ENCODE measurements at regions not wholly inside any gene's neighbourhood (a gene's known extent, or its start where the extent isn't known, plus 50 kb on each side); places are given as distances from the start of the nearest gene placed in this dataset.
"Not testable (repeated sequence)": the region's sequence is repeated elsewhere in the genome, so short reads cannot be mapped to it uniquely, and the experiment has no call there.

GRCh38 chr13:80824229-80824628, 483.3 kb upstream of the SPRY2 start:
- Mint-ChIP-seq H3K9me3 (peaks cover 26% of the 10 kb centered on the region), H3K27ac (no peak overlapping the region), H3K36me3 (ENCODE audit: low read depth) (no peaks in the 10 kb centered on the region), H3K27me3 (no peaks in the 10 kb centered on the region), H3K4me1 (ENCODE audit: low read depth) (no peaks in the 10 kb centered on the region), H3K4me3 (no peak overlapping the region)

DNA sequence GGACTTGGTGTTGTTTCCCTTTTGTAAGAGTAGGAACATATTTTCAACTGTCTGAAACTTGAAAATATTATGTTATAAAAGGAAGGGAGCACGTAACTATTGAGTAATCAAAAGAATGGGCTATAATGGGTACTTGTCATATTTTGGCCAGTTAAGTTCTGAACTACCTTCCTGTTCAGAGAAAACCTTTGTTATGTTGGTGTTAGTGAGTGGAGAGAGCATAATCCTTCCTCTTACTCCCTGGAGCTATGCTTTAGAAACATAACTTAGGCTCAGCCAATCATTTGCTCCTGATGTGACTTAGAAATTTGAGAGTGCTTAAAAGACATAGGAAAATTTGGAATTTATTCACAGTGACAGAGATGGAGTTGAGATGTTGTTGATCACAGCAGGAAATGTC, 482.5 kb upstream of the SPRY2 start:
- no peaks in the 10 kb centered on the region for H3K4me1 Mint-ChIP-seq (ENCODE audit: low read depth)
- no peak overlapping the region for H3K27ac Mint-ChIP-seq
- no peak overlapping the region for H3K4me3 Mint-ChIP-seq
- peaks cover 24% of the 10 kb centered on the region for H3K9me3 Mint-ChIP-seq
- no peaks in the 10 kb centered on the region for H3K27me3 Mint-ChIP-seq
- H3K36me3 Mint-ChIP-seq (ENCODE audit: low read depth), result no peaks in the 10 kb centered on the region

DNA sequence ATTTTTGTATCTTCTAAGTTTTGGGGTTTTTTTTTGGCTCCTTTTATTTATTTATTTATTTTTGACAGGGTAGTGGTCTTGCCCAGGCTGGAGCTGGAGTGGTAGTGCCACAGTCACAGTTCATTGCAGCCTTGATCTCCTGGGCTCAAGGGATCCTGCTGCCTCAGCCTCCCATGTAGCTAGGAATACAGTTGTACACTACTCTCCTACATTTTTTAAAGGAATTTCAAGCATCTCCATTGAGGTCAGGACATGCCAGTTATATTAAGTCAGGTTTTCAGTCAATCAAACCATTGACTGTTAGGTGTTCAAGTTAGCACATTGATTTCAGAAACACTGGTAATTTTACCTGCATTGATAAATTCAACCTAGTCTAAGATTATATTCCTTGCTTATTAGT, 480.5 kb upstream of the SPRY2 start:
- Mint-ChIP-seq H3K36me3 (ENCODE audit: low read depth) (no peaks in the 10 kb centered on the region), H3K4me3 (no peak overlapping the region), H3K27me3 (no peaks in the 10 kb centered on the region), H3K27ac (no peak overlapping the region), H3K4me1 (ENCODE audit: low read depth) (no peaks in the 10 kb centered on the region), H3K9me3 (peaks cover 9% of the 10 kb centered on the region)

DNA sequence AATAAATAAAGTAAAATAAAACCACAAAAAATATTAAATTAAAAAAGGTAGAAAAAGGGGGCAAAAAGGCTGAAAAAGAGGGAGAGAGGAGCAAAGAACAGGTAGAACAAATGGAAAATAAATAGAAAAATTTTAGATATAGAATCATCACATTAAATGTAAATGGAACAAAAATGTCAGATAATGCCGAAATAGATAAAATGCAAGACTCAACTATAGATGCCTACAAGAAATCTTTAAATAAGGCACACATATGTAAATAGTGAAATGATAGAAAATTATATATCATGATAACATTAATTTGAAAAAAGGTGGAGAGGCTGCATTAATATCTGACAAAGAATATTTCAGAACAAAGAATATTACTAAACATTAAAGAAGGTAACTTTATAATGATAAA, 477.1 kb upstream of the SPRY2 start:
- H3K4me1 Mint-ChIP-seq (ENCODE audit: low read depth), result no peaks in the 10 kb centered on the region
- peaks cover 10% of the 10 kb centered on the region for H3K9me3 Mint-ChIP-seq
- H3K36me3 Mint-ChIP-seq (ENCODE audit: low read depth), result no peaks in the 10 kb centered on the region
- H3K27ac Mint-ChIP-seq, result no peak overlapping the region
- H3K4me3 Mint-ChIP-seq, result no peak overlapping the region
- H3K27me3 Mint-ChIP-seq, result no peaks in the 10 kb centered on the region

GRCh38 chr13:80814541-80814940, 473.6 kb upstream of the SPRY2 start:
- Mint-ChIP-seq H3K27me3 (no peaks in the 10 kb centered on the region), H3K9me3 (peaks cover 10% of the 10 kb centered on the region), H3K4me1 (ENCODE audit: low read depth) (no peaks in the 10 kb centered on the region), H3K36me3 (ENCODE audit: low read depth) (no peaks in the 10 kb centered on the region), H3K27ac (no peak overlapping the region), H3K4me3 (no peak overlapping the region)

DNA sequence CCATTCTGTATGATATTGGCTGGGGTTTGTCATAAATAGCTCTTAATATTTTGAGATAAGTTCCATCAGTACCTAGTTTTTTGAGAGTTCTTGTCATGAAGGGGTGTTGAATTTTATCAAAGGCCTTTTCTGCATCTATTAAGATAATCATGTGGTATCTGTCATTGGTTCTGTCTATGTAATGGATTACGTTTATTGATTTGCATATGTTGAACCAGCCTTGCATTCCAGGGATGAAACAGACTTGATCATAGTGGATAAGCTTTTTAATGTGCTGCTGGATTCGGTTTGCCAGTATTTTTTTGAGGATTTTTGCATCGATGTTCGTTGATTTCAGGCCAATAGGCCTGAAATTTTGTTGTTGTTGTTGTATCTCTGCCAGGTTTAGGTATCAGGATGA, 469.4 kb upstream of the SPRY2 start:
- H3K36me3 Mint-ChIP-seq (ENCODE audit: low read depth); H3K27me3 Mint-ChIP-seq; H3K4me3 Mint-ChIP-seq; H3K27ac Mint-ChIP-seq; H3K9me3 Mint-ChIP-seq; H3K4me1 Mint-ChIP-seq (ENCODE audit: low read depth): not testable (repeated sequence)

DNA sequence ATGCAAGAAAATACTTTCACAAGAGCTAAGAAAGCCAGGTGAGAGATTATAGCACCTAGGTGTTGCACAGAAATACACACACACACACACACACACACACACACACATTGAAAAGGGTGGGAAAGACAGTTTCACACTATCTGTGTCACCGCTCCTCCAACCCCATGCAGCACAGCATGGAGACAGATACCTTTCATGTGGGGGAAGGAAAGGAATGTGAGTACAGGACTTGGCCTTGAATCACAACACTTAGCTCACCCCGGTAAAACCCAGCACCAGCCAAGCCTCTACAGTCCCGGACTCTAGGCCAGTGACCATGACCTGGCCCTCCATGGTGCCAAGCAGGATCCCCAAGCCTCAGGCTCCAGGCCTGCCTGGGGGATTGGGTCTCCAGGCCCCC, 462.0 kb upstream of the SPRY2 start:
- Mint-ChIP-seq H3K27me3 (no peaks in the 10 kb centered on the region), H3K4me3 (no peak overlapping the region), H3K4me1 (ENCODE audit: low read depth) (no peaks in the 10 kb centered on the region), H3K9me3 (no peaks in the 10 kb centered on the region), H3K27ac (no peak overlapping the region), H3K36me3 (ENCODE audit: low read depth) (no peaks in the 10 kb centered on the region)

GRCh38 chr13:80798576-80799133, 457.7 kb upstream of the SPRY2 start:
- Mint-ChIP-seq H3K27ac (no peak overlapping the region), H3K36me3 (ENCODE audit: low read depth) (no peaks in the 10 kb centered on the region), H3K4me1 (ENCODE audit: low read depth) (no peaks in the 10 kb centered on the region), H3K9me3 (peaks cover 3% of the 10 kb centered on the region), H3K4me3 (no peak overlapping the region), H3K27me3 (no peaks in the 10 kb centered on the region)

GRCh38 chr13:80787604-80788003, 446.7 kb upstream of the SPRY2 start:
- Mint-ChIP-seq H3K27ac (no peak overlapping the region), H3K4me1 (ENCODE audit: low read depth) (no peaks in the 10 kb centered on the region), H3K36me3 (ENCODE audit: low read depth) (no peaks in the 10 kb centered on the region), H3K4me3 (no peak overlapping the region), H3K9me3 (peaks cover 3% of the 10 kb centered on the region), H3K27me3 (no peaks in the 10 kb centered on the region)

- peaks cover 3% of the 10 kb centered on the region for H3K9me3 Mint-ChIP-seq
- no peak overlapping the region for H3K4me3 Mint-ChIP-seq
- no peaks in the 10 kb centered on the region for H3K36me3 Mint-ChIP-seq (ENCODE audit: low read depth)
- H3K4me1 Mint-ChIP-seq (ENCODE audit: low read depth), result no peaks in the 10 kb centered on the region
- no peaks in the 10 kb centered on the region for H3K27me3 Mint-ChIP-seq
- no peak overlapping the region for H3K27ac Mint-ChIP-seq
These were observed 443.1 kb upstream of the SPRY2 start for GRCh38 chr13:80783926-80784565.

- H3K4me3 Mint-ChIP-seq, result no peak overlapping the region
- no peak overlapping the region for H3K27ac Mint-ChIP-seq
- H3K9me3 Mint-ChIP-seq, result peaks cover 3% of the 10 kb centered on the region
- no peaks in the 10 kb centered on the region for H3K36me3 Mint-ChIP-seq (ENCODE audit: low read depth)
- H3K27me3 Mint-ChIP-seq, result no peaks in the 10 kb centered on the region
- no peaks in the 10 kb centered on the region for H3K4me1 Mint-ChIP-seq (ENCODE audit: low read depth)
These were observed 441.5 kb upstream of the SPRY2 start for GRCh38 chr13:80782441-80782840.

DNA sequence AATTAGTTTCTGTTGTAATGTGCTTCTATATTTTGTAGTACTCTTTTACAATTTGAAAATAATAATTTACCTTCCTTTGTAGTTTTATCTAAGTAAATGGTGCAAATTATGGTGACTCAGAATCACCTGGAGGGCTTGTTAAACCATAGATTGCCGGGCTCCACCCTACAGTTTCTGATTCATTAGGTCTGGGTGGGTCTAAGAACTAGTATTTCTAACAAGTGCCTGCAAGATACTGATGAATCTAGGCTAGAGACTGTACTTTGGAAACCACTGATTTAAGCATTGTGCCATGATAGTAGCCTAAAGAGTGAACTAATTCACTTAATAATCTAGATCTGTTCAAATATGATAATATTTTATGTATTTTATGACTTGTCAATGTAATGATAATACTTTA, 437.4 kb upstream of the SPRY2 start:
- Mint-ChIP-seq H3K27me3 (no peaks in the 10 kb centered on the region), H3K36me3 (ENCODE audit: low read depth) (no peaks in the 10 kb centered on the region), H3K27ac (no peak overlapping the region), H3K4me3 (no peak overlapping the region), H3K4me1 (ENCODE audit: low read depth) (no peaks in the 10 kb centered on the region), H3K9me3 (no peaks in the 10 kb centered on the region)

- Mint-ChIP-seq H3K27me3 (no peaks in the 10 kb centered on the region), H3K4me3 (no peak overlapping the region)
These were observed 416.8 kb upstream of the SPRY2 start for GRCh38 chr13:80757694-80758093.

DNA sequence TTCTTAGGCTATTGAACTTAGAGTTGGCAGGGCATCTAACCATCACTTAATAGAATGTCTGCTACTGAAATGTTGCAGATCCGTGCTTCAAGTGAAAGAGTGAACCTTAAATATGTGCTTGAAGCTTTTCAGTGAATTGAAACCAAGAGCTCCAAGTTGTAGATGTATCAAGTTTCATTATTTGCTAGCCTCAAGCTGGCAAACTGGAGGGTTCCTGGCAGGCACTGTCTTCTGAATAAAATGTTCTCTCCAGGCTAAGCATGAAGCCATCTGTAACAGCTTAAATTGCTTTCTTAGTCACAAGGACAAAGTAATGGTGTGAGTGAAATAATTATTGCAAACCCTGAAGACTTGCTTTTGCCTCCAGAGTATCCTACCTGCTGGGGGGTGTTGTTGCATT, 415.0 kb upstream of the SPRY2 start:
- Mint-ChIP-seq H3K27me3 (no peaks in the 10 kb centered on the region), H3K27ac (no peak overlapping the region), H3K4me1 (ENCODE audit: low read depth) (no peaks in the 10 kb centered on the region), H3K4me3 (no peak overlapping the region), H3K36me3 (ENCODE audit: low read depth) (no peaks in the 10 kb centered on the region), H3K9me3 (peaks cover 13% of the 10 kb centered on the region)

More at GRCh38 chr13:80757694-80758093, 416.8 kb upstream of the SPRY2 start:
- peaks cover 9% of the 10 kb centered on the region for H3K9me3 Mint-ChIP-seq
- no peak overlapping the region for H3K27ac Mint-ChIP-seq
- no peaks in the 10 kb centered on the region for H3K36me3 Mint-ChIP-seq (ENCODE audit: low read depth)
- H3K4me1 Mint-ChIP-seq (ENCODE audit: low read depth), result no peaks in the 10 kb centered on the region

DNA sequence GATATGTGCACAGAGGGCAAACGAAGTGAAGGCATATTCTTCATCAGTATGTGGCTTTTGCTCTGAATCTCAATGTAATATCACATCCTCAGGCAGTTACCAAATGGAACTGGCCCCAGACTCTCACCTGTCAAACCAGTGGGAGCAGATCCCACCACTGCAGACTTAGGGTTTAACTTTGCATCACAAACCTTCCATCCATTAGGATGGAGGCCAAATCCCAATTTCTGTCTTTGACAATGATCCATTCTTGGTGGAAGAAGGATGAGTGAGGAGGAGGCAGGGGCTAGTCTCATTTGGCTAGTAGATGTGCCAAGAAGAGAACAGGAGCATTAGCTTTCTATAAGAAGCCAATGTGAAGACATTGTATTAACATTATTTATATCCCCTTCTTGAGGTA, 413.5 kb upstream of the SPRY2 start:
- Mint-ChIP-seq H3K27me3 (no peaks in the 10 kb centered on the region), H3K9me3 (peaks cover 12% of the 10 kb centered on the region), H3K36me3 (ENCODE audit: low read depth) (no peaks in the 10 kb centered on the region), H3K4me1 (ENCODE audit: low read depth) (no peaks in the 10 kb centered on the region), H3K27ac (no peak overlapping the region), H3K4me3 (no peak overlapping the region)

DNA sequence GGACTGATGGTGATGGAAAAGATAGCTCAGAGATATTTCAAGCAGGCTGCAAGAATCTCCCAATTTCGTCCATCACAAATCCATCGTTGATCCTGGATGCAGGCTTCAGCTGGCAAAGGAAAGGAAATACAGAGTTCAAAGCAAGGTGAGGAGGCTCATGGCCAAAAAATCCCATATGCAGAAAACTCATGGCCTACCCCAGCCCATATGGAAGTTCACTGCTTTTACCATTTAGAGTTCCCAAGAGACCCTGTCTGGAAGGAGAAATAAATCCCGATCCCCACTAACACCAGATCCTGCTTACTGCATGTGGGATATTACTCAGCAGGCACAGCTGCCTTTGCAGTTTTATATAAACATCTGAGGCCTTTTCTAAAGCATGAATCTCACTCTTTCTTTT, 412.9 kb upstream of the SPRY2 start:
- Mint-ChIP-seq H3K9me3 (peaks cover 12% of the 10 kb centered on the region), H3K4me3 (no peak overlapping the region), H3K27me3 (no peaks in the 10 kb centered on the region), H3K27ac (no peak overlapping the region), H3K36me3 (ENCODE audit: low read depth) (no peaks in the 10 kb centered on the region), H3K4me1 (ENCODE audit: low read depth) (no peaks in the 10 kb centered on the region)
